GM21723 (cell line): ENCODE measurements at regions not wholly inside any gene's neighbourhood (a gene's known extent, or its start where the extent isn't known, plus 50 kb on each side); places are given as distances from the start of the nearest gene placed in this dataset.
"Not testable (repeated sequence)": the region's sequence is repeated elsewhere in the genome, so short reads cannot be mapped to it uniquely, and the experiment has no call there.

Experiments
- ATAC-seq: cut with Tn5 transposase; IDR thresholded peaks from one replicate; pipeline ENCODE4 v1.9.1; 2021; ENCODE audit warnings: mild to moderate bottlenecking, moderate library complexity; ENCODE audit not compliant: unreplicated experiment

- ATAC-seq: no peak
These were observed 164.3 kb upstream of the PABPC3 start for GRCh38 chr13:24931450-24932251.

DNA sequence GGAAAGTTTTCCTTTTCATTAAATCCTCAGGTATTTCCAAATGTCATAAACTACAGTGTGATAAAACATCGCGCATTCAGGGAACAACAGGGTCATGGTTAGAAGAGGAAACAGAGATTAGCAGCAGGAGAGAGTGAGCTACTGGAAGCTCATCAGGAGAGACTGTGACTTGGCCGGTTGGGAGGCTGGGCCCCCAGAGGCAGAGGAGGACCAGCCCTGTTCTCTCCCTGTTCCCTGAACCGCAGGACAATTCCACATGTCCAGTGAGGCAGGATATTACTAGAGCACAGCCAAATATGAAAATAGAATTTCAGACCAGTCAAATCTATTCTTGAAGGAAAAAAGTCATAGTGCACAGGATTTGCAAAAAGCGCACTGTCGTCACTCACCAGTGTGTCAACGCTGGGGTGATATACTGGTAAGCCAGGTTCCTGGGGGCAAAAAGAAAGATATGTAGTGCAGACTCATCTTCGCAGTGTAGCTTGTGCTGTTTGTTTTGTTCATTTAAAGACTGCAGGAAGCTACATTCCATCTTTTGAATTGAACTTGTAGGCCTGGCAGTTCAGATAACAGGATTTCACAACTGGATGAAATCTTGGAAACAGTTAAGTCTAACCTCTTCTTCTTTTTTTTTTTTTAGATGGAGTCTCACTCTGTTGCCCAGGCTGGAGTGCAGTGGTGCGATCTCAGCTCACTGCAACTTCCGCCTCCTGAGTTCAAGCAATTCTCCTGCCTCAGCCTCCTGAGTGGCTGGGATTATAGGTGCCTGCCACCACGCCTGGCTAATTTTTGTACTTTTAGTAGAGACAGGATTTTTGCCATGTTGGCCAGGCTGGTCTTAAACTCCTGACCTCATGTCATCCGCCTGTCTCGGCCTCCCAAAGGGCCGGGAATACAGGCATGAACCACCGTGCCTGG lies 162.6 kb upstream of the PABPC3 start:
- not testable (repeated sequence) for ATAC-seq

- not testable (repeated sequence) for ATAC-seq
These were observed 161.9 kb upstream of the PABPC3 start for GRCh38 chr13:24934024-24934385.

DNA sequence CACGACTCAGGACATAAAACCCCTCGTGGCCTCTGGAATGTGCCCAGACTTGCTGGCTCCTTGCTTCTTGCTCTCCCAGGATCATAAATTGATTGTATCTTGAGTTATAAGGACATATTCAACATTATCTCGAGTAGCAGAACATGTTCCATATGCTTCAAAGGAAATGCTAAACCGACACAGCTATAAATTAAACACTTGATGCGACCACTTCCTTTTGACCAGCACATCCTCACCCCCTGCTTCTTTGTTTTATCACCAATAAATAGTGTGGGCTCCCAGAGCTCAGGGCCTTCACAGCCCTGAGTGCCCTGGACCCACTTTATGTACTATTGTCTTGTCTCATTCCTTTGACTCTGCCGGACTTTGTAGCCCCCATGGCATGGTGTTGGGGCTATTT lies 157.0 kb upstream of the PABPC3 start:
- ATAC-seq: no peak

- not testable (repeated sequence) for ATAC-seq
These were observed 154.8 kb upstream of the PABPC3 start for GRCh38 chr13:24941023-24941713.

GRCh38 chr13:24943136-24943535 lies 152.8 kb upstream of the PABPC3 start:
- ATAC-seq: no peak

GRCh38 chr13:24944073-24944472 lies 151.9 kb upstream of the PABPC3 start:
- ATAC-seq: not testable (repeated sequence)

DNA sequence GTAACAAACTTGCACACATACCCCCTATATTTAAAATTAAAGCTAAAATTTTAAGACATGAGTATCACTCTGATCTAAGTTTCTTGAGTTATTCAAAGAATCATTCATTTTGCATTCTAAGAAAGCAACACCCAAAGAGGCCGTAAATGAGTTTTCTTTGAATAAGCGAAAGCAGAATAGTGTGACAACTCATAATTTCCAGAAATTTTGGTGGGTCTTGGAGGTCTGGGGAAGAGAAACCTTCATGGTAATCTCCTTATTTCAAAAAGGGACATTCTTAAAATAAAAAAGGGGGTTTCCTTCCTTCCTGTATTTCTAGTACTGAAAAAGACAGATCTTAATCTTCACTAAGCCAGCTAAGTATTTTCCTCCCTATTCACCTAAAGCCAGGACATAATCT lies 147.0 kb upstream of the PABPC3 start:
- not testable (repeated sequence) for ATAC-seq

DNA sequence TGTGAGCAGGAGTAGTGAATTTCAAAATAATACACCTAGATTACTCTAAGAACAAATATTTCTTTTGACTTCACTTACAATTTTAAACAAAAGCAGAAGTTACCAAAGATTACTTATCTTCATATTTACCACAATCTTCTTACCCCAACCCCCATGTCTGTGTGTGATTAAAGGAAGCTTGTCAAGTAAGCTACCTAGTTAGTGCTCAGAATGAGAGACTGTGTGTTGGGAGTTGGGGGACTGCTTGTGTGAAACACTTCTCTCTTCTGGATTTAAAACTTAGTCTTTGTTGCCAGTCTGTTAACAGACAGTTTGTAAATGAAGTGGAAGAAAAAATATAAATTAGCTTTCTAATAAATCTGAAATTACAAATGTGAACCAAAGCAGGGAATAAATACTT lies 145.3 kb upstream of the PABPC3 start:
- ATAC-seq: not testable (repeated sequence)

- not testable (repeated sequence) for ATAC-seq
These were observed 128.0 kb upstream of the PABPC3 start for GRCh38 chr13:24967970-24968369.

DNA sequence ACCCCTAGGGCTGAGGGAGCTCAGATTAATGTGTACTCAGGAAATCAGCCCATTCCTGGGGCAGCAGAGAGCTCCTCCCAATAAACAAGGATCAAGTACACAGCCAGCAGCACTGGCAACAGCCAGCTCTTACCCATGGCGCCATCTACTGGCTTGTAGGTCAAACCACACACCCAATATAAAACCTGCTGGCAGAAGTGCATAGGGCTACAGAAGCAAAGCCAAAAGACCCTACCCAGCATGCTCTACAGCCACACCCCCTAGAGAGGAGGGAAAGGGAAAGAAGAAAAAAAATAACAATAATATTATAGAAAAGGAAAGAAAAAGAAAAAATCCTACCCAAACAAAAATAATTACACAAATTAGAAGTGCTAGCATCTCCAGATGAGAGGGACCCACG lies 127.5 kb upstream of the PABPC3 start:
- not testable (repeated sequence) for ATAC-seq

GRCh38 chr13:24973102-24973501 lies 122.8 kb upstream of the PABPC3 start:
- not testable (repeated sequence) for ATAC-seq

GRCh38 chr13:24981181-24981803 lies 114.6 kb upstream of the PABPC3 start:
- not testable (repeated sequence) for ATAC-seq

DNA sequence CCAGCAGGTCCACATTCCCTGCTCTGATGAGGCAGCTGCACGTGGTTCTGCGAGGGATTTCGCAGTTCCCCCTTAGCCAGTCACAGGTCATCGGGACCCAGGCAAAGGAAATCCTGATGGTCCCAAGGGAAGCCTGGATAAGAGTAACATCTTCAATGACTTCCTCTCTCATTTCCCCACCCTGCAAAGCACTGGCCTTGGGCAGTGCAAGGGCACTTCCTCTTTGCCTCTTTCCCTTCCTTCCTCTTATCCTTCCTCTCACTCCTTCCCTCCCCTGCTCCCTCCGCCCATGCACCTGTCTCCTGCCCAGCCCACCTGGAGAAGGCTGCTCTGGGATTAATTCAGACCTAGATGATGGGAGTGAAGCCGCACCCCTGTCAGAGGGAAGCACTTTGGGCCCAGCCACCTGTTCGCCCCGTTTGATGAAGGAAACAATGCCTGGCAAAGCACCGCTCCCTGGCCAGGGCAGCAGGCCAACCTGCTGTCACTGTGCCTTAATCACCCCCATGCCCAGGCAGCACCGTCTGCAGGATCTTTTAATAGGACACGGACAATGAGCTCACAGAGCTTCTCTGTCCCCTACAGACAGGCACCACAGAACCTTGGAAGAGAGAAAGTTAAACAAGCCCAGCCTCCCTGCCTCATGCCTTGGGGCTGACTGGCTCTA lies 113.5 kb upstream of the PABPC3 start:
- no peak for ATAC-seq

DNA sequence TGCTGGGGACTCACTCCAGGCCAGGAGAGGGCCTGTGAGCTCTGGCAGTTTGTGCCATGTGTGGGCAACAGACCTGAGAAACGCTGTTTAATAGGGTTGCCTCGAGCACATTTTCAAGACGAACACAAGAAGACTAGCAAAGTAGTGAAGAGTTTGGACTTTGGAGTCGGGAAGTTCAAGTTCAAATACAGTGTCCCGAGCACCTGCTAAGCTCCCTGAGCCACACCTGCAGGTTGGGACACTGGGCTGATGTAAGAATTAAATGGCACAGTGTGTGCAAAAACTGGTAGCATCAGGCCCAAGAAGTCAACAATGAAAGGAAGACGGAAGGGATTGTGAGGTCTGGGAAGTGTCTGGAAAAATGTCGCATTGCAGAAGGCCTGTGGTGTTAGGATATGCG lies 112.8 kb upstream of the PABPC3 start:
- no peak for ATAC-seq

GRCh38 chr13:24984134-24984533 lies 111.8 kb upstream of the PABPC3 start:
- no peak for ATAC-seq

DNA sequence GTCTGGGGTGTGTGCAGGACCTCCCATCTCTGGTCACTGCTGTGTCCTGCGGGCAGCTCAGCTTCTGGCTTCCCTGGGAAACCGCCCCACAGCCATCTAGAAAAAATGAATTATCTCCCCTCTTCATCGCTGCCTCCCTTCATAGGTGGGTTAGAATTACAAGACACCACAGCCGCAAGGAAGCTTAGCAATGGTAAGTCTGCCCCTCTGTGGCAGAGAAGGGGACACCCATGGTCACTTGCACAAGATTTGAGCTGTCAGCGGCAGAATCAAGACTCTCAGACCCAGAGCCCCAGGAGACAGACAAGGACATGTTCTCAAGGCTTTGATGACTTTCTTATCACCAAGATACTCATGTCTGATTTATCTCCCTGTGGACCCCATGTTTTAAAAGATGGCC lies 110.8 kb upstream of the PABPC3 start:
- ATAC-seq: no peak

DNA sequence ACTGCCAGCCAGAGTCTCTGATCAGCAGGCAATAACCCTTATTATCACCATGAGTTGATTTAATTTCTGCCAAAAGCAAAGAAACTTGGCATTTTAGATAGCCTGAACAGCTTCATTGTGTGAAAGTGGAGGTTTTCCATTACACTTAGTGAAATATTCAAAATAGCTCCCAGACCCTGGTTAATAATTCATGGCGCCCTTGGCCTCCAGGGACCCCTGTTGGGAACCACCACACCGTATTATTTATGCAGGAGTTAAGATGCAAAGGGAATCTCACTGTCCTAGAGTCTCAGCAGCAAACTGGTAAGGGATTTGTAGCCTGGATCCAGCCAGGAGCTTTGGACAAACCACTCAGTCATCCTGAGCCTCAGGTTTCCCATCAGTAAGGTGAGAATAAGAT lies 110.0 kb upstream of the PABPC3 start:
- ATAC-seq: no peak

GRCh38 chr13:24986826-24987225 lies 109.1 kb upstream of the PABPC3 start:
- ATAC-seq: no peak

GRCh38 chr13:24989959-24990358 lies 106.0 kb upstream of the PABPC3 start:
- ATAC-seq: not testable (repeated sequence)
